Right atrium auricular region (tissue), 2 donors: ENCODE measurements at regions not wholly inside any gene's neighbourhood (a gene's known extent, or its start where the extent isn't known, plus 50 kb on each side); places are given as distances from the start of the nearest gene placed in this dataset.

Experiments
- DNase-seq: peaks from one replicate; pipeline ENCODE4 v3.0.0-alpha.2; 2019; ENCODE audit warnings: low spot score
- H3K27ac ChIP-seq, 2 donors: fragments of 200-600 bp; sonication (generic); 1 replicate in 1 of 2; 2 replicates in 1 of 2; pipeline ENCODE4 v1.5.1; 2016 to 2019
- H3K27me3 ChIP-seq, 2 donors: fragments of 200-600 bp; sonication (generic); one replicate each; pipeline versions ENCODE4 v1.5.1 to v1.6.0; 2017 to 2019
- H3K36me3 ChIP-seq: fragments of 200-600 bp; sonication (generic); one replicate; pipeline ENCODE4 v1.5.1; 2016
- H3K4me1 ChIP-seq, 2 donors: fragments of 200-600 bp; sonication (generic); one replicate each; pipeline versions ENCODE4 v1.5.1 to v1.6.0; 2017 to 2019
- H3K4me3 ChIP-seq, 2 donors: fragments of 200-600 bp; sonication (generic); 1 replicate in 1 of 2; 2 replicates in 1 of 2; pipeline ENCODE4 v1.5.1; 2017 to 2019; ENCODE audit warnings: mild to moderate bottlenecking in 1 of 2, moderate library complexity in 1 of 2
- H3K9me3 ChIP-seq, 2 donors: fragments of 200-600 bp; sonication (generic); one replicate each; pipeline ENCODE4 v1.5.1; 2019
- CTCF ChIP-seq, 2 donors: fragments of 200-600 bp; sonication (generic); IDR thresholded peaks; one replicate each; pipeline ENCODE4 v1.5.1; 2019; ENCODE audit warnings: antibody characterized with exemption in 2 of 2

DNA sequence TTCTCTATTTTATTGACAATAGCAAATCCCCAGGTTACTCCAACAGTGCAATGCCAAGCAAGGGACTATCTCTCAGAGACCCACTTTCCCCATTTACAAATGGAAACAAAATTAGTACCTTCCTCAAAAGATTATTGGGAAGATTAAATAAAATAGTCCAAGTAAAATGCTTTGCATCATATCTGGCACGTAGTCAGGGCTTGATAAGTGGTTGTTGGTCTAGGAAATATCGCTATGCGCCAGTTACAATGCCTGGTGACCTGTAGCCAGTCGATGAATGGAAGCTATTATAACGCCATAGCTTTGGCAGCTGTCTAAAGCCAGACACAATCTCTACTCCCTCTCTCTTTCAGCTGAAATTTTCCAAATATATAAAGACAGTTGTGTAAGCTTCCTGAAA lies 220.3 kb downstream of the RAP2A start:
- no peak overlapping the region for H3K27ac ChIP-seq
- no peaks in the 10 kb centered on the region for H3K9me3 ChIP-seq
- H3K36me3 ChIP-seq: no peaks in the 10 kb centered on the region
- no peak for DNase-seq
- no peaks in the 10 kb centered on the region for H3K4me1 ChIP-seq
- no peak for TF ChIP-seq CTCF (IDR thresholded peaks at IDR 0.05)
- H3K27me3 ChIP-seq: no peaks in the 10 kb centered on the region
- no peak overlapping the region for H3K4me3 ChIP-seq

GRCh38 chr13:97658556-97658955 lies 224.6 kb downstream of the RAP2A start:
- Histone ChIP-seq H3K4me3 (no peak overlapping the region), H3K9me3 (no peaks in the 10 kb centered on the region), H3K27ac (no peak overlapping the region), H3K27me3 (no peaks in the 10 kb centered on the region), H3K4me1 (peaks cover 0 to 8% of the 10 kb centered on the region in 2 donors), H3K36me3 (no peaks in the 10 kb centered on the region)
- no peak for DNase-seq
- no peak for TF ChIP-seq CTCF (IDR thresholded peaks at IDR 0.05)

- no peak for DNase-seq
- Histone ChIP-seq H3K27ac (no peak overlapping the region), H3K4me3 (no peak overlapping the region), H3K36me3 (no peaks in the 10 kb centered on the region), H3K27me3 (no peaks in the 10 kb centered on the region), H3K4me1 (peaks cover 0 to 8% of the 10 kb centered on the region in 2 donors), H3K9me3 (no peaks in the 10 kb centered on the region)
- TF ChIP-seq CTCF (IDR thresholded peaks at IDR 0.05): peak in 1 of 2 donors; percentile 63
Measured at GRCh38 chr13:97659602-97660001, 225.6 kb downstream of the RAP2A start.

- no peaks in the 10 kb centered on the region for H3K36me3 ChIP-seq
- H3K27me3 ChIP-seq: no peaks in the 10 kb centered on the region
- peaks cover 0 to 8% of the 10 kb centered on the region in 2 donors for H3K4me1 ChIP-seq
- no peak for DNase-seq
- TF ChIP-seq CTCF (IDR thresholded peaks at IDR 0.05): no peak
- H3K9me3 ChIP-seq: no peaks in the 10 kb centered on the region
- no peak overlapping the region for H3K27ac ChIP-seq
- no peak overlapping the region for H3K4me3 ChIP-seq
Measured at GRCh38 chr13:97660594-97661260, 226.8 kb downstream of the RAP2A start.

GRCh38 chr13:97686594-97686993 lies 252.6 kb downstream of the RAP2A start:
- Histone ChIP-seq H3K4me1 (no peaks in the 10 kb centered on the region), H3K4me3 (no peak overlapping the region), H3K9me3 (no peaks in the 10 kb centered on the region), H3K27me3 (no peaks in the 10 kb centered on the region), H3K27ac (no peak overlapping the region), H3K36me3 (no peaks in the 10 kb centered on the region)
- no peak for TF ChIP-seq CTCF (IDR thresholded peaks at IDR 0.05)
- no peak for DNase-seq

- Histone ChIP-seq H3K4me3 (no peak overlapping the region), H3K36me3 (no peaks in the 10 kb centered on the region), H3K27me3 (no peaks in the 10 kb centered on the region), H3K27ac (no peak overlapping the region), H3K9me3 (no peaks in the 10 kb centered on the region), H3K4me1 (no peaks in the 10 kb centered on the region)
- DNase-seq: no peak
- no peak for TF ChIP-seq CTCF (IDR thresholded peaks at IDR 0.05)
Measured at GRCh38 chr13:97692628-97693027, 258.7 kb downstream of the RAP2A start.
